GM06990 (cell line): ENCODE measurements at regions not wholly inside any gene's neighbourhood (a gene's known extent, or its start where the extent isn't known, plus 50 kb on each side); places are given as distances from the start of the nearest gene placed in this dataset.

Experiments used
- DNase-seq: peaks from one replicate; pipeline ENCODE4 v3.0.0-alpha.2; 2011; ENCODE audit not compliant: insufficient read length; ENCODE audit errors: extremely low read depth
- H3K27me3 ChIP-seq: replicated peaks from 2 replicates; pipeline ENCODE4 v1.6.0; 2011; ENCODE audit warnings: low read length; ENCODE audit not compliant: control insufficient read depth, insufficient read depth
- H3K36me3 ChIP-seq: 2 replicates; pipeline ENCODE4 v1.5.1; 2011; ENCODE audit warnings: low read length; ENCODE audit not compliant: control insufficient read depth, insufficient read depth
- H3K4me3 ChIP-seq: replicated peaks from 2 replicates; pipeline ENCODE4 v1.5.1; 2011; ENCODE audit warnings: low read depth, mild to moderate bottlenecking, control low read depth, low read length
- TF ChIP-seq, protein P1 (sequence below): IDR thresholded peaks from 2 replicates; pipeline ENCODE4 v1.5.1; 2011; ENCODE audit warnings: low read length, control low read depth, mild to moderate bottlenecking, inconsistent platforms; ENCODE audit not compliant: insufficient read depth, poor library complexity, severe bottlenecking

DNA sequence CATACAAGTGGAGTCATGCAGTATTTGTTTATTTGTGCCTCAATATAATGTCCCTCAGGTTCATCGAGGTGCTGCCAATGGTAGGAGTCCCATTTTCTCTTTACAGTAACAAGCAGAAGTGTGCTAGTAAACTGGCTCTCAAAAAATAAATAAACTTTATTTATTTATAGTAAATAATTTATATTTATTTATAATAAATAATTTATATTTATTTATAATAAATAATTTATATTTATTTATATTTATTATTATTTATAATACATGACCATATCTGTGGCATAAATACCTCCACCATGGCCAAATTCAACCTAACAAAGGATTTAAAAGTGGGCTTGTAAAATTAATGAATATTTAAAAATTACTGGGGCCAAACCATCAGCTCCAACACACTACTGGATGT, 464.9 kb upstream of the NWD2 start:
- H3K27me3 ChIP-seq: no peaks in the 10 kb centered on the region
- no peak overlapping the region for H3K4me3 ChIP-seq
- no peaks in the 10 kb centered on the region for H3K36me3 ChIP-seq
- no peak for DNase-seq
- TF ChIP-seq, protein P1, sequence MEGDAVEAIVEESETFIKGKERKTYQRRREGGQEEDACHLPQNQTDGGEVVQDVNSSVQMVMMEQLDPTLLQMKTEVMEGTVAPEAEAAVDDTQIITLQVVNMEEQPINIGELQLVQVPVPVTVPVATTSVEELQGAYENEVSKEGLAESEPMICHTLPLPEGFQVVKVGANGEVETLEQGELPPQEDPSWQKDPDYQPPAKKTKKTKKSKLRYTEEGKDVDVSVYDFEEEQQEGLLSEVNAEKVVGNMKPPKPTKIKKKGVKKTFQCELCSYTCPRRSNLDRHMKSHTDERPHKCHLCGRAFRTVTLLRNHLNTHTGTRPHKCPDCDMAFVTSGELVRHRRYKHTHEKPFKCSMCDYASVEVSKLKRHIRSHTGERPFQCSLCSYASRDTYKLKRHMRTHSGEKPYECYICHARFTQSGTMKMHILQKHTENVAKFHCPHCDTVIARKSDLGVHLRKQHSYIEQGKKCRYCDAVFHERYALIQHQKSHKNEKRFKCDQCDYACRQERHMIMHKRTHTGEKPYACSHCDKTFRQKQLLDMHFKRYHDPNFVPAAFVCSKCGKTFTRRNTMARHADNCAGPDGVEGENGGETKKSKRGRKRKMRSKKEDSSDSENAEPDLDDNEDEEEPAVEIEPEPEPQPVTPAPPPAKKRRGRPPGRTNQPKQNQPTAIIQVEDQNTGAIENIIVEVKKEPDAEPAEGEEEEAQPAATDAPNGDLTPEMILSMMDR: no peak

DNA sequence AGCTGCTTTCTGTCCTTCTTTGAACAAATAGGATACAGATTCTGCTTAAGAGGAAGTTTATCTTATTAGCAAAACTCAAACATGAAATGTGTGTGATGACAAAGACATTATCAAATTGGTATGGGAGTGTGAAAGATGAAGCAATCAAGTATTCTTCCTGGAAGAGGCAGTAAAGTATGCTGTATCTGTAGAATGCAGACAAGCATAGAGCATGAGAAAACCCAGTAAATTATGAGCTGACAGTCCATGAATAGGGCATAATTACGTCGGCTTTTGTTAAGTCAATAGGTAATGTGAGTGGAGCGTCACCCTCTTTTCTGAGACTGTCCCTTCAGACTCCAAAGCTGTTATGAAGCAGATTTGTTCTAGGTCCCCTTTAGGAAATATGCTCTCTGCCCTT, 458.6 kb upstream of the NWD2 start:
- Histone ChIP-seq H3K27me3 (no peaks in the 10 kb centered on the region), H3K4me3 (no peak overlapping the region), H3K36me3 (no peaks in the 10 kb centered on the region)
- DNase-seq: no peak
- TF ChIP-seq, protein P1: no peak

DNA sequence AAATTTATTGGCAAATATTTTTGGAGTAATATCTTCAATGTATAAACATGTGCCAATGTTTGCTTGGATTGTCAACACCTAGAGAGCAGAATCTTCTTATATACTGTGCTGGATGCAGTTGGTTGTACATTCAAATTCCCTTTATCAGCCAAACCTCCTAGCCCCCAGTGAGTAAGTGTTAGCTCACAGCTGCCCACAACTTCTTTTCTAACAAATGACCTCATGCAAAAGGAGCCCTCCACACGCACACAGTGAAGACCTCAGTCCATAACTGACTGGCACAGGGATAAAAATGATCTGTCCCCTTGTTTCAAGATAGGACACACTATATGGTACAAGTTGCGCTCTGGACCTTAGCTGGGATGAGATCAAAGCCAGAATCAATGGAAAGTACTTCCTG, 458.0 kb upstream of the NWD2 start:
- DNase-seq: no peak
- H3K4me3 ChIP-seq: no peak overlapping the region
- TF ChIP-seq, protein P1: no peak
- H3K36me3 ChIP-seq: no peaks in the 10 kb centered on the region
- no peaks in the 10 kb centered on the region for H3K27me3 ChIP-seq

DNA sequence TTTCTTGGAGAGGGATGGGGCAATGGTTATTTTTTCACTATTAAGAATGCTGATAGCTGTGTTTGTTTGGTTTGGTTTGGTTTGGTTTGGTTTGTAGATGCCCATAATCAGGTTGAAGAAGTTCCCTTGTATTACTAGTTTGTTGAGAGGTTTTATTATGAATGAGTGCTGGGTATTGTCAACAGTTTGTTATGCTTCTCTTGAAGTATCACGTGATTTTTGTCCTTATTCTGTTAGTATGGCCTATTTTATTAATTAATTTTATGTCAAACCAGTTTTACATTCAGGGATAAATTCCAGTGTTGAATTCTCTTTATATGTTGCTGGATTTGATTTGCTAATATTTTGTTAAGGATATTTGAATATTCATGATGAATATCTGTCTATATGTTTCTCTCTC, 449.8 kb upstream of the NWD2 start:
- no peak for DNase-seq
- H3K27me3 ChIP-seq: no peaks in the 10 kb centered on the region
- no peak overlapping the region for H3K4me3 ChIP-seq
- no peaks in the 10 kb centered on the region for H3K36me3 ChIP-seq
- TF ChIP-seq, protein P1: no peak

DNA sequence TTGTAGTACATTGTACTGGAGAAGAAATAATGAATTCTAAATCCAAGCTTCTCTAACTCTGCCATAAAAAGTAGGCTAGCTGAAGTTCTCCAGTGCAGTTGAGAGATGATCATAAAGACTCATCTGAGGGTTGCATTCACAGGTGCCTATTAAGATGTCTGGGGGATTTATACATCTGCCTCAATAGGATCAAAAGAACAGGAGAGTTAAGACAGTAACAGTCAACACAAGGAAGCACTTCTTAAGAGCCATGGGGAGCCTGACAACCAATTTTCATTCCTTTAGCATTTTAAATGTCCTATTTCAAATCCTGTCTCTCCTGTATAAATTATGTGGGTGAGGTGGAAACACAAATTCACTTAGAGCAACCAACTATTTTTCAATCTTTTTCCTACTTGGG, 432.4 kb upstream of the NWD2 start:
- H3K4me3 ChIP-seq: no peak overlapping the region
- H3K27me3 ChIP-seq: no peaks in the 10 kb centered on the region
- DNase-seq: no peak
- TF ChIP-seq, protein P1: no peak
- H3K36me3 ChIP-seq: no peaks in the 10 kb centered on the region

DNA sequence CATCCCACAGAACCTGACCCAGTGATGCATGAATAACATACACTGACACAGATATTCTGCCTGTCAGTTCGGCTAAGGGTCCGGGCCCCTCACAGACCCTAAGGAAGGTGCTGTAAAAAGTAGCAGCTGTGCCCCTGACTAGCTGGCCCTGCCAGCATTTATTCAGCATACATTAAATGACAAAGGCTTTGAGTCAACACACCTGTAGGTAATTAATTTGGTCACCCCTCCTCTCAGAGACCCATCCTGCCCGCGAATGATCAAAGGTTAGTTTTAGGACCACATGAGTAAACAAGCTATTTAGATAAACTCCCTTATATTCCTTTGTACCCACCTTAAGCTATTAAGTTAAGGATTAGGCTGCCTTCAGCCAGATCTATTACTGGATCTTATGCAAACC, 429.0 kb upstream of the NWD2 start:
- Histone ChIP-seq H3K27me3 (no peaks in the 10 kb centered on the region), H3K36me3 (no peaks in the 10 kb centered on the region), H3K4me3 (no peak overlapping the region)
- DNase-seq: no peak
- TF ChIP-seq, protein P1: no peak
